Right lung (tissue), 2 donors: ENCODE measurements at regions not wholly inside any gene's neighbourhood (a gene's known extent, or its start where the extent isn't known, plus 50 kb on each side); places are given as distances from the start of the nearest gene placed in this dataset.

Source experiments
- DNase-seq, 2 donors: peaks; one replicate each; pipeline ENCODE4 v3.0.0-alpha.2; 2013

DNA sequence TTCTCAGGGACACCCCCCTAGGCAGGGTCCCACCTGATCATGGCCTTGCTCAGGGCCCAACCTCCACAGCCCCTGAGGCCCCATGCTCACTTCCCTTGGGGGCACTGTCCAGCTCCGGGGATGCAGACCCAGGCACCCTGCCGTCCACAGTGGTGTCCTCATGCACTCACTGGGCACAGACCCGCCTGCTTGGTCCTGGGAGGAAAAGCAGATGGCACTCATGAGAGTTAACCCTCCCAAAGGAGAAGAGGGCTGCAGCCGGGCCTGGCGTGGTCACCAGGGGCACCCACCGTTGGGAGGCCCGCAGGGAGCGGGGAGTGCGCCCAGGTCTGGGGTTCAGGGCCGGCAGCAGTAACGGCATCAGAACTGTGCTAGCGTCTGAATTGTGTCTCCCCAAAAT lies 1270.9 kb downstream of the BRD1 start:
- no peak for DNase-seq

DNA sequence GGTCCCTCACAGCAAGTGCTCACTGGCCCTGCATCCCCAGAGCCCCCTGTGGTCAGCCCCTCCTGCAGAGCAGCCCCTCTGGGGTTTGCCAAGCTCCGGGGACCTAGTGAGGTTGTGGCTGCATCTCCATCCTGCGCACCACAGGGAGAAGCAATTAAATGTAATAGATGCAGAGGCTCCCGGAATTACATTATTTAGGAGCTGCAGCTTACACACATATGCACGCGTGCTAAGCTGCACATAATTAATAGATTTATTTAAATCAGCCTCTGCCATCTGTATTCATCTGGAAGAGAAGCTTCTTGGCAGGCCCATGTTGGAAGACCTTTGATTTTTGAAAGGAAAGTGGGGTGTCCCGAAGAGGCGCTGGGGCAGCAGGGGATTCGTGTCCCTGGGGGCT lies 1271.5 kb downstream of the BRD1 start:
- no peak for DNase-seq

- no peak for DNase-seq
These were observed 1272.1 kb downstream of the BRD1 start for GRCh38 chr22:48555606-48556005.

DNA sequence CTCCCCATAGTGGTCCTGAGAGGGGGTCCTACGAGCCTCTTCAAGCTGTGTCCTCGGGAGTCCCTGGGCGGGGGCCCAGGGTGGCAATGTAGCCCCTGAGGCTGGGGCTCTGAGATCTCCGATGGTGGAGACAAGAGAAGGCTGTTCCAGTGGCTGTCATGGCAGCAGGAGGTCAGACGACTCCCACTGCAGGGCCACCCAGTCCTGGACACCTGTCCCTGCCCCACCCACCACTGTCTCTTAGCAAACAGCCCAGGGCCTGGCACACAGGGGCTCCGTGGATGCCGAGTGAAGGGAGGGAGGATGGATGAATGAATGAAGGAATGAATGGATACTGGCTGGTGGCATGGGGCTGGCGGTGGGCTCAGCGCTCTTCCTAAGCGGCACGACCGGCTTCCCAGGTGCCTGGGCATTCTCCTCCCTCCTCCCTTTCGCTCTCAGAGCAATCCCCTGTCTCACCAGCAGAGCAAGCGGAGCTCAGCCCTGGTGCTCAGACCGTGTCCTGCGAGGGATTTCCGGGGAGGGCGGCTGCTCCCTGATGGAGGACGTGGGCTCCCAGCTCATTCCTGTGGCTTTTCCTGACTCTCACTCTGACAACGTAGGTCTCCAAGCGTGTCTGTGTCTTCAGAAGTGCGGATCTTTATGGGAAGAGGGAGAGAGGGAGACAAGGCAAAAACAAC lies 1272.6 kb downstream of the BRD1 start:
- DNase-seq: no peak

- DNase-seq: no peak
These were observed 1273.9 kb downstream of the BRD1 start for GRCh38 chr22:48553694-48554308.

- DNase-seq: no peak
These were observed 1274.6 kb downstream of the BRD1 start for GRCh38 chr22:48553119-48553518.

GRCh38 chr22:48551716-48552268 lies 1275.9 kb downstream of the BRD1 start:
- DNase-seq: no peak

GRCh38 chr22:48551061-48551460 lies 1276.6 kb downstream of the BRD1 start:
- DNase-seq: no peak

- DNase-seq: no peak
These were observed 1279.3 kb downstream of the BRD1 start for GRCh38 chr22:48548391-48548790.

- DNase-seq: no peak
These were observed 1279.7 kb downstream of the BRD1 start for GRCh38 chr22:48547971-48548370.

- DNase-seq: no peak
These were observed 1280.8 kb downstream of the BRD1 start for GRCh38 chr22:48546653-48547424.

GRCh38 chr22:48545987-48546386 lies 1281.7 kb downstream of the BRD1 start:
- no peak for DNase-seq

DNA sequence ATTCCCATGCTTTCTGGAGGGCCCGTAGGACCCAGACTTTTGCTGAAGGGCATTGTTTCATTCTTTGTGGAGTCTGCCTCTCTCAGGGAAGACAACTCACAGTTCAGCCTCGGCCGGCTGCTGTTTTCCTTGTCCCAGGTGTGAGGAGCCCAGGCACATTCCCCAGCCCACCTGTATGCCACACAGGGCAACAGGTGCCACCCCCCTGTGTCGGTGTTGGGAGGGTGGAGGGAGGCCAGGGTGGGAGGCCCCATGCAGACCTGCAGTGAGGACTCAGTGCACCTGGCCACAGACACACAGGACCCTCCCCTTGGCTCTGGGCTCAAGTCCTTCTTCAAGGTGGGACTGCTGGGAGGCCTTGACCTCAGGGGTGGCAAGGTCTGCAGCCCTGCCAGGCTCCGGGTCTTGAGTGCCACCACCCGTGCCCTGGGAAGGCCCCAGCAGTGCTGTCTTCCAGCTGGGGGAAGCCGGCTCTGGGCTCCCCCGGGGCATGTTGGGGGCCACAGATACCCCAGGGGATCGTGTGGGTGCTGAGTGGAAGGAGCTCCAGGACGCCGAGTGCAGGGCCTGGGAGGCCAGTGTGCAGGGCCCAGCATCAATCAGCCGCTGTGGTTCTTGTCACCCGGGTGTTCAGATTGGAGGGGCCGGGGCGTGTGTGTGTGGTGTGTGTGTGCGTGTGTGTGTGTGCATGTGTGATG lies 1286.1 kb downstream of the BRD1 start:
- DNase-seq: no peak

- DNase-seq: no peak
These were observed 1288.4 kb downstream of the BRD1 start for GRCh38 chr22:48539261-48539660.

GRCh38 chr22:48538291-48538820 lies 1289.3 kb downstream of the BRD1 start:
- DNase-seq: no peak

DNA sequence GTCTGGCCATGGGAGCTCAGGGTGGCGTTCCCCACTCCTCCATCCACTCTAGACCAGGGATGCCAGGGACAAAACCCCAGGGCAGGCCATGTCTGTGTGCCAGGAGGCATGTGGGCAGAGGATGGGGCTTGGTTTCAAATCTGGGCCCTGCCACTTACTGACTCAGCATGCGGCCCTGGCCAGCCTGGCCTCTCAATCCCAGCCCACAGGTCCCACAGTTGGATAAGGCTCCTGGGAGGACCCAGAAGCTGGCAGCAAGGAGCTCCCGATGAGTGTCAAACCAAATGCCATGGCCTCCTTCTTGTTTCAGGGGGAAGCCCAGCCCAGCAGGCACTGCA lies 1290.4 kb downstream of the BRD1 start:
- DNase-seq: no peak

GRCh38 chr22:48536541-48537342 lies 1290.9 kb downstream of the BRD1 start:
- peak; percentile 16 to 20 for DNase-seq

DNA sequence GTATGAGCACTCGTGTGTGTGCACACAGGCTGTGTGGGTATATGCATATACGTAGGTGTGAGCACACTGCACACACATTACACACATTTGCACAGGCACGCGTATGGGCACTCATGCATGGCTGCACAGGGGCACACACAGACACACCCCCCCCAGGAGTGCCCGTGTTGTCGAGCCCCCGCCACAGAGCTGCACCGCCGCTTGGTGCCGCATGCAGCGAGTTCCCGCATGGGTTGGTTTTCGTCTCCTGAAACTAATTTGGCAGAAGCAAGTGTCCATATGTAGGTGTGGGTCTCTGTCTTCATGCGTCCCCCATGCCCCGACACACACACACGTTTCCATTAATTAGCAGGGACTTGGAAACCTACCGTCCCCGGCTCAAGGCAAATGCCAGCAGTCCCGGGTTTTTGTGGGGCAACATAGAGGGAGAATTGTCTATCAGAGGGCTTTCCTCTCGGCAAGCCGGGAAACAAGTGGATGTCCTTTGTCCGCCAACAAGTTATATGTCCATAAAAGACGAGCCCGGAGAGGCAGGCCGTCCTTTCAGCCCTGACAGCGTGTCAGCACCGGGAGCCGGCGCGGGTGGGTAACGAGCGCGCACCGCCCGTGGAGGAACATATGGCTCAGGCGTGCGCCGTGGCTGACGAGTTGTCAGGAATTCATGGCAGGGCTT lies 1291.7 kb downstream of the BRD1 start:
- DNase-seq: no peak

DNA sequence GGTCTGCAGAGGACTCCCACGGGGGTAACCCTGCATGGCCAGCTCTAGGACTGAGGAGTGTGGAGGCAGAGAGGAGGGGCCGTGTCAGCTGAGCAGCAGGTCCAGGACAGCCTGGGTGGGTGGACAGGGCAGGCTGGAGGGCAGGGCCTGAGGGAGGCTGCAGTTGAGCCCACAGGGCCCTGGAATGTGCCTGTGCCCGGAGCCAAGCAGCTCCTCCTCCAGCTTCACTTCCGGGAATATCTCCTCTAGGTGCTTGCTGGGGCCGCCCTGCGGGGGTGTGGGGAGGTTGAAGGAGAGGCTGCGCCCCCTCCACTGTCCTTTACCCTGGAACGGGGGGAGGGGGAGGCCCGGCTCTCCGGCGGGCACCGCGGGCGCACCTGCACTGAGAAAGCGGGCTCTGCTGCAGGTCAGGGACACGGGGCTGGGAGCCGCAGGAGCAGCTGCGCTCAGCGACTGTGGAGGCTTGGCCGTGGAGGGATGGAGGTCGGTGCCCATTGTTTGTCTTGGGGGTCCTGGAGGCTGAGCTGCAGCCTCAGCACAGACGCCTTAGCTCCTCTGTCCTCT lies 1293.2 kb downstream of the BRD1 start:
- no peak for DNase-seq

DNA sequence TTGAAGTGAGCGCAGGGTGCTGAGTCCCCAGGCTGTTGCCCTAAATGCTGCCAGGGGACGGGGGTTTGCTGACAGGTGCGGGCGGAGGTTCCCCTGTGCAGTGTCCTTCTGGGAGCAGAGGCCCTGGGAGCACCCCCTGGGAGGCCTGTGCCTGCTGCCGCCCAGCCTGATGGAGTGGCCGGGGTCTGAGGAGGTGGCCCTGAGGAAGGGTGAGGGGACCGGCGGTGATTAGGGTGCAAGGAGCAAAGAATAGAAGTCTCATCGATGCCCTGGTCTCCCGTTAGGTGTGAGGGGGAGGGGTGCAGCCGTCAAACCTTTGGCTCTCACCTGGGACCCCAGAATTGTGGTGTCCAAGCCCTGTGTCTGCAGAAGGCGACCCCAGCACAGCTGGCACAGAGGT lies 1294.7 kb downstream of the BRD1 start:
- DNase-seq: no peak
